H9 (cell line): ENCODE measurements at regions not wholly inside any gene's neighbourhood (a gene's known extent, or its start where the extent isn't known, plus 50 kb on each side); places are given as distances from the start of the nearest gene placed in this dataset.

Experiments
- DNase-seq: peaks from one replicate; pipeline ENCODE4 v3.0.0-alpha.2; 2017
- H2AFZ ChIP-seq: one replicate; pipeline ENCODE4 v1.6.1; 2013; ENCODE audit warnings: mild to moderate bottlenecking, low read length, control low read depth, moderate library complexity
- H2AK5ac ChIP-seq: 2 replicates; pipeline ENCODE4 v1.6.1; 2013; ENCODE audit warnings: low read length, control low read depth, mixed read lengths; ENCODE audit not compliant: insufficient read length
- H2BK120ac ChIP-seq: one replicate; pipeline ENCODE4 v1.6.1; 2013; ENCODE audit warnings: low read depth, mild to moderate bottlenecking, low read length, control low read depth, inconsistent platforms; ENCODE audit not compliant: poor library complexity, severe bottlenecking
- H2BK12ac ChIP-seq: 2 replicates; pipeline ENCODE4 v1.6.1; 2013; ENCODE audit warnings: low read length, control low read depth, mixed read lengths, low read depth; ENCODE audit not compliant: insufficient read length
- H2BK15ac ChIP-seq: 2 replicates; pipeline ENCODE4 v1.6.1; 2013; ENCODE audit warnings: low read depth, low read length, control low read depth
- H2BK20ac ChIP-seq: one replicate; pipeline ENCODE4 v1.6.1; 2013; ENCODE audit warnings: low read depth, mild to moderate bottlenecking, low read length, control low read depth, inconsistent platforms; ENCODE audit not compliant: poor library complexity, severe bottlenecking
- H2BK5ac ChIP-seq: 2 replicates; pipeline ENCODE4 v1.6.1; 2013; ENCODE audit warnings: low read length, control low read depth, mixed read lengths; ENCODE audit not compliant: insufficient read length
- H3K14ac ChIP-seq: 2 replicates; pipeline ENCODE4 v1.6.1; 2013; ENCODE audit warnings: low read length, control low read depth; ENCODE audit not compliant: insufficient read depth
- H3K18ac ChIP-seq: 2 replicates; pipeline ENCODE4 v1.6.1; 2013; ENCODE audit warnings: low read depth, mild to moderate bottlenecking, mixed read lengths, low read length, control low read depth; ENCODE audit not compliant: insufficient read length
- H3K23ac ChIP-seq: 2 replicates; pipeline ENCODE4 v1.6.1; 2013; ENCODE audit warnings: low read length, control low read depth, mixed read lengths, low read depth; ENCODE audit not compliant: insufficient read length
- H3K23me2 ChIP-seq: 2 replicates; pipeline ENCODE4 v1.6.1; 2013; ENCODE audit warnings: low read depth, mild to moderate bottlenecking, mixed read lengths, low read length, control low read depth; ENCODE audit not compliant: insufficient read length, poor library complexity, severe bottlenecking
- H3K27ac ChIP-seq: 2 replicates; pipeline ENCODE4 v1.5.1; 2013; ENCODE audit warnings: low read length, control low read depth, mixed read lengths, low read depth; ENCODE audit not compliant: insufficient read length
- H3K27me3 ChIP-seq: 2 replicates; pipeline ENCODE4 v1.6.1; 2013; ENCODE audit warnings: low read length, control low read depth, inconsistent platforms; ENCODE audit not compliant: insufficient read depth
- H3K4ac ChIP-seq: 2 replicates; pipeline ENCODE4 v1.6.1; 2013; ENCODE audit warnings: low read depth, mild to moderate bottlenecking, control low read depth, inconsistent platforms, low read length, moderate library complexity
- H3K4me1 ChIP-seq: 2 replicates; pipeline ENCODE4 v1.6.1; 2013; ENCODE audit warnings: low read length, control low read depth, inconsistent platforms; ENCODE audit not compliant: insufficient read depth
- H3K4me2 ChIP-seq: 2 replicates; pipeline ENCODE4 v1.6.1; 2013; ENCODE audit warnings: low read length, control low read depth, mixed read lengths; ENCODE audit not compliant: insufficient read length, insufficient read depth
- H3K56ac ChIP-seq: 2 replicates; pipeline ENCODE4 v1.6.1; 2013; ENCODE audit warnings: low read depth, mild to moderate bottlenecking, mixed read lengths, low read length, control low read depth; ENCODE audit not compliant: insufficient read length
- H3K79me1 ChIP-seq: 2 replicates; pipeline ENCODE4 v1.6.1; 2013; ENCODE audit warnings: low read depth, mild to moderate bottlenecking, moderate library complexity, low read length, control low read depth, inconsistent platforms; ENCODE audit not compliant: insufficient read depth, poor library complexity, severe bottlenecking
- H3K79me2 ChIP-seq: 2 replicates; pipeline ENCODE4 v1.6.1; 2013; ENCODE audit warnings: low read length, control low read depth, inconsistent platforms; ENCODE audit not compliant: insufficient read depth
- H3K9ac ChIP-seq: 2 replicates; pipeline ENCODE4 v1.6.1; 2013; ENCODE audit warnings: low read length, control low read depth, mixed read lengths; ENCODE audit not compliant: insufficient read length; ENCODE audit errors: extremely low read depth
- H3K9me3 ChIP-seq: one replicate; pipeline ENCODE4 v1.6.1; 2013; ENCODE audit warnings: low read depth, low read length, inconsistent platforms; ENCODE audit not compliant: control insufficient read depth
- H3T11ph ChIP-seq: one replicate; pipeline ENCODE4 v1.6.1; 2013; ENCODE audit warnings: mild to moderate bottlenecking, low read length, control low read depth, inconsistent platforms
- H4K20me1 ChIP-seq: one replicate; pipeline ENCODE4 v1.6.1; 2013; ENCODE audit not compliant: control insufficient read depth, insufficient read length, insufficient read depth
- H4K5ac ChIP-seq: 2 replicates; pipeline ENCODE4 v1.6.1; 2013; ENCODE audit warnings: low read depth, mild to moderate bottlenecking, mixed read lengths, low read length, control low read depth; ENCODE audit not compliant: insufficient read length
- H4K8ac ChIP-seq: replicated peaks from 2 replicates; pipeline ENCODE4 v1.6.1; 2013; ENCODE audit warnings: low read length, control low read depth, mixed read lengths, low read depth; ENCODE audit not compliant: insufficient read length
- H4K91ac ChIP-seq: 2 replicates; pipeline ENCODE4 v1.6.1; 2013; ENCODE audit warnings: low read depth, mild to moderate bottlenecking, moderate library complexity, mixed read lengths, low read length, control low read depth; ENCODE audit not compliant: insufficient read length
- H3K27ac Mint-ChIP-seq, 3 experiments: 2 replicates in 2 of 3; 3 replicates in 1 of 3; pipeline ENCODE4 v1.8.0; 2020 to 2021; ENCODE audit warnings: mixed read lengths in 3 of 3, mild to moderate bottlenecking in 1 of 3, moderate library complexity in 1 of 3
- H3K27me3 Mint-ChIP-seq: 2 replicates; pipeline ENCODE4 v1.8.0; 2021; ENCODE audit warnings: low read depth, mild to moderate bottlenecking, moderate library complexity, mixed read lengths
- H3K36me3 Mint-ChIP-seq, 3 experiments: 2 replicates in 2 of 3; 3 replicates in 1 of 3; pipeline ENCODE4 v1.8.0; 2020 to 2021; ENCODE audit warnings: low read depth in 3 of 3, mixed read lengths in 3 of 3; ENCODE audit not compliant: insufficient read depth in 1 of 3
- H3K4me1 Mint-ChIP-seq, 2 experiments: 2 replicates each; pipeline ENCODE4 v1.8.0; 2020; ENCODE audit warnings: mixed read lengths in 2 of 2
- H3K4me3 Mint-ChIP-seq, 2 experiments: 2 replicates in 1 of 2; 3 replicates in 1 of 2; pipeline ENCODE4 v1.8.0; 2020 to 2021; ENCODE audit warnings: mild to moderate bottlenecking in 2 of 2, mixed read lengths in 2 of 2, moderate library complexity in 1 of 2
- H3K9me3 Mint-ChIP-seq, 2 experiments: 2 replicates in 1 of 2; 3 replicates in 1 of 2; pipeline ENCODE4 v1.8.0; 2020; ENCODE audit warnings: mild to moderate bottlenecking in 2 of 2, mixed read lengths in 2 of 2, moderate library complexity in 1 of 2
- CTCF ChIP-seq: fragments of 200-600 bp; sonication (generic); conservative IDR thresholded peaks from 3 replicates; pipeline ENCODE4 v1.8.0; 2021; ENCODE audit warnings: antibody characterized with exemption, mild to moderate bottlenecking
- WGBS: extraction: QIAGEN DNeasy Blood & Tissue Kit; methylation state at CpG from one replicate; pipeline ENCODE4 v1.1.7; 2013; ENCODE audit warnings: missing lambda C conversion rate, low lambda C conversion rate, mixed read lengths; ENCODE audit not compliant: insufficient read length; ENCODE audit errors: extremely low coverage; 5-methylcytosine and 5-hydroxymethylcytosine counted together

DNA sequence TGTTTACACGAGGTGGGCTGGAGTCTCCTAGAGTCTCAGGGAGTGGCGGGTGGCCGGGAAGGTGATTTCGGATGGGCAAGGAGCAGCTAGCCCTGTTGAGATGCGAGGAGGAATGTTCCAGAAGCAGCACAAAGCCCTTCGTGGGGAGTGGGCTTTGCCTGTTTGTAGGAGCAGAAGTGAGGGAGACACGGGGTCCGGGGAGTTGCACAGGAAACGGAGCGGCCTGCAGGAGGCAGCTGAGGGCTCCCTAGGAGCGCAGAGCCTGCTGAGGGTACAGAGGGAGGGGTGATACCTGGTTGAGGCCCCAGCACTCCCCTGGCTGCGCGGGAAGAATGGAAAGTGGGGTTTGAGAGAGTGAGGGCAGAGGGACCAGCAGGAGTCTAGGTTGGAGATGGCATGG lies 847.2 kb downstream of the TBC1D22A start:
- Histone ChIP-seq H3K14ac (no peak overlapping the region), H4K5ac (no peak overlapping the region), H4K91ac (no peak overlapping the region), H3K4me1 (no peaks in the 10 kb centered on the region), H3K4me2 (no peak overlapping the region), H3K23ac (no peak overlapping the region), H4K8ac (no peak overlapping the region), H2AFZ (no peak overlapping the region), H4K20me1 (no peaks in the 10 kb centered on the region), H3K9me3 (no peaks in the 10 kb centered on the region), H3K23me2 (no peaks in the 10 kb centered on the region), H3K79me2 (no peaks in the 10 kb centered on the region), H3K27ac (no peak overlapping the region), H3T11ph (no peak overlapping the region), H2AK5ac (no peak overlapping the region), H3K56ac (no peak overlapping the region), H2BK20ac (no peak overlapping the region), H3K79me1 (no peaks in the 10 kb centered on the region), H3K9ac (no peak overlapping the region), H2BK12ac (no peak overlapping the region), H2BK15ac (no peak overlapping the region), H2BK5ac (no peak overlapping the region), H3K4ac (no peak overlapping the region), H3K27me3 (no peaks in the 10 kb centered on the region), H3K18ac (no peak overlapping the region), H2BK120ac (no peak overlapping the region)
- Mint-ChIP-seq H3K27me3 (peaks cover 7% of the 10 kb centered on the region), H3K4me3 (no peak overlapping the region), H3K4me1 (no peaks in the 10 kb centered on the region), H3K27ac (no peak overlapping the region), H3K36me3 (peaks cover 0 to 12% (median 0%) of the 10 kb centered on the region in 3 experiments; a peak in 4 of 7 replicates), H3K9me3 (peaks cover 0 to 66% of the 10 kb centered on the region in 2 experiments; a peak in 4 of 5 replicates)
- DNase-seq, result no peak
- TF ChIP-seq CTCF, result no peak
- no CpG with 5 or more reads among the region's 13 CpGs for WGBS
